ENCODE measurements at regions not wholly inside any gene's neighbourhood (a gene's known extent, or its start where the extent isn't known, plus 50 kb on each side); places are given as distances from the start of the nearest gene placed in this dataset.

DNA sequence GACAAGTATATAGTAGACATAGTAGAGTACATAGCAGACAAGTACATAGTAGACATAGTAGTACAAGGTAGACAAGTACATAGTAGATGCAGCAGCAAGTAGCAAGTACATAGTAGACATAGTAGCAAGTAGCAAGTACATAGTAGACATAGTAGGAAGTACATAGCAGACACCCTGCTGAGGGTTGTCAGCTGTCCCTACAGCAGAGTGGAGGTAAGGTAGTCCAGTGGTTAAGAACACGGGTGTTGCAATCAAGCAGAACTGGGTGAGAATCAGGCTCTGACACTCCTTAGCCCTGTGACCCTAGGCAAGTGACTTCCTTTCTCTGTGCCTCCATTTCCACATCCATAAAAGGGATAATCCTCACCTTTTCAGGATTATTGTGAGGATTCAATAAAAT lies 94.7 kb downstream of the NOG start:
- ATAC-seq: no peak
- TF ChIP-seq, protein P1, sequence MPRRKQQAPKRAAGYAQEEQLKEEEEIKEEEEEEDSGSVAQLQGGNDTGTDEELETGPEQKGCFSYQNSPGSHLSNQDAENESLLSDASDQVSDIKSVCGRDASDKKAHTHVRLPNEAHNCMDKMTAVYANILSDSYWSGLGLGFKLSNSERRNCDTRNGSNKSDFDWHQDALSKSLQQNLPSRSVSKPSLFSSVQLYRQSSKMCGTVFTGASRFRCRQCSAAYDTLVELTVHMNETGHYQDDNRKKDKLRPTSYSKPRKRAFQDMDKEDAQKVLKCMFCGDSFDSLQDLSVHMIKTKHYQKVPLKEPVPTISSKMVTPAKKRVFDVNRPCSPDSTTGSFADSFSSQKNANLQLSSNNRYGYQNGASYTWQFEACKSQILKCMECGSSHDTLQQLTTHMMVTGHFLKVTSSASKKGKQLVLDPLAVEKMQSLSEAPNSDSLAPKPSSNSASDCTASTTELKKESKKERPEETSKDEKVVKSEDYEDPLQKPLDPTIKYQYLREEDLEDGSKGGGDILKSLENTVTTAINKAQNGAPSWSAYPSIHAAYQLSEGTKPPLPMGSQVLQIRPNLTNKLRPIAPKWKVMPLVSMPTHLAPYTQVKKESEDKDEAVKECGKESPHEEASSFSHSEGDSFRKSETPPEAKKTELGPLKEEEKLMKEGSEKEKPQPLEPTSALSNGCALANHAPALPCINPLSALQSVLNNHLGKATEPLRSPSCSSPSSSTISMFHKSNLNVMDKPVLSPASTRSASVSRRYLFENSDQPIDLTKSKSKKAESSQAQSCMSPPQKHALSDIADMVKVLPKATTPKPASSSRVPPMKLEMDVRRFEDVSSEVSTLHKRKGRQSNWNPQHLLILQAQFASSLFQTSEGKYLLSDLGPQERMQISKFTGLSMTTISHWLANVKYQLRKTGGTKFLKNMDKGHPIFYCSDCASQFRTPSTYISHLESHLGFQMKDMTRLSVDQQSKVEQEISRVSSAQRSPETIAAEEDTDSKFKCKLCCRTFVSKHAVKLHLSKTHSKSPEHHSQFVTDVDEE (CRISPR knock-in tag; IDR thresholded peaks at IDR 0.05): no peak
- TF ChIP-seq, protein P2, sequence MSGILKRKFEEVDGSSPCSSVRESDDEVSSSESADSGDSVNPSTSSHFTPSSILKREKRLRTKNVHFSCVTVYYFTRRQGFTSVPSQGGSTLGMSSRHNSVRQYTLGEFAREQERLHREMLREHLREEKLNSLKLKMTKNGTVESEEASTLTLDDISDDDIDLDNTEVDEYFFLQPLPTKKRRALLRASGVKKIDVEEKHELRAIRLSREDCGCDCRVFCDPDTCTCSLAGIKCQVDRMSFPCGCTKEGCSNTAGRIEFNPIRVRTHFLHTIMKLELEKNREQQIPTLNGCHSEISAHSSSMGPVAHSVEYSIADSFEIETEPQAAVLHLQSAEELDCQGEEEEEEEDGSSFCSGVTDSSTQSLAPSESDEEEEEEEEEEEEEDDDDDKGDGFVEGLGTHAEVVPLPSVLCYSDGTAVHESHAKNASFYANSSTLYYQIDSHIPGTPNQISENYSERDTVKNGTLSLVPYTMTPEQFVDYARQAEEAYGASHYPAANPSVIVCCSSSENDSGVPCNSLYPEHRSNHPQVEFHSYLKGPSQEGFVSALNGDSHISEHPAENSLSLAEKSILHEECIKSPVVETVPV (CRISPR knock-in tag; IDR thresholded peaks at IDR 0.05): no peak
- TF ChIP-seq, protein P3, sequence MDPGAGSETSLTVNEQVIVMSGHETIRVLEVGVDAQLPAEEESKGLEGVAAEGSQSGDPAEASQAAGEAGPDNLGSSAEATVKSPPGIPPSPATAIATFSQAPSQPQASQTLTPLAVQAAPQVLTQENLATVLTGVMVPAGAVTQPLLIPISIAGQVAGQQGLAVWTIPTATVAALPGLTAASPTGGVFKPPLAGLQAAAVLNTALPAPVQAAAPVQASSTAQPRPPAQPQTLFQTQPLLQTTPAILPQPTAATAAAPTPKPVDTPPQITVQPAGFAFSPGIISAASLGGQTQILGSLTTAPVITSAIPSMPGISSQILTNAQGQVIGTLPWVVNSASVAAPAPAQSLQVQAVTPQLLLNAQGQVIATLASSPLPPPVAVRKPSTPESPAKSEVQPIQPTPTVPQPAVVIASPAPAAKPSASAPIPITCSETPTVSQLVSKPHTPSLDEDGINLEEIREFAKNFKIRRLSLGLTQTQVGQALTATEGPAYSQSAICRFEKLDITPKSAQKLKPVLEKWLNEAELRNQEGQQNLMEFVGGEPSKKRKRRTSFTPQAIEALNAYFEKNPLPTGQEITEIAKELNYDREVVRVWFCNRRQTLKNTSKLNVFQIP (CRISPR knock-in tag; IDR thresholded peaks at IDR 0.05; ENCODE audit: borderline replicate concordance, low read depth): no peak
- TF ChIP-seq ZNF565 (CRISPR knock-in tag; conservative IDR thresholded peaks at IDR 0.05; ENCODE audit: low read depth): no peak
- TF ChIP-seq PPARA (CRISPR knock-in tag; IDR thresholded peaks at IDR 0.05; ENCODE audit: borderline replicate concordance): no peak
- TF ChIP-seq ARNTL (CRISPR knock-in tag; IDR thresholded peaks at IDR 0.05; ENCODE audit: borderline replicate concordance, low read depth): no peak
- no peak for TF ChIP-seq ISL1 (CRISPR knock-in tag; IDR thresholded peaks at IDR 0.05)
- TF ChIP-seq RARB (CRISPR knock-in tag; IDR thresholded peaks at IDR 0.05): no peak
- TF ChIP-seq ZNF70 (CRISPR knock-in tag; IDR thresholded peaks at IDR 0.05): no peak
- no peak for TF ChIP-seq ESRRG (CRISPR knock-in tag; IDR thresholded peaks at IDR 0.05)
- TF ChIP-seq ZFP30 (CRISPR knock-in tag; IDR thresholded peaks at IDR 0.05): no peak
- no peak for TF ChIP-seq BACH2 (CRISPR knock-in tag; IDR thresholded peaks at IDR 0.05; ENCODE audit: borderline replicate concordance)
- no peak for TF ChIP-seq OSR1 (CRISPR knock-in tag; IDR thresholded peaks at IDR 0.05)
- TF ChIP-seq SNAI2 (CRISPR knock-in tag; IDR thresholded peaks at IDR 0.05): no peak
- TF ChIP-seq ZC3H10 (CRISPR knock-in tag; IDR thresholded peaks at IDR 0.05): no peak
- TF ChIP-seq, protein P4, sequence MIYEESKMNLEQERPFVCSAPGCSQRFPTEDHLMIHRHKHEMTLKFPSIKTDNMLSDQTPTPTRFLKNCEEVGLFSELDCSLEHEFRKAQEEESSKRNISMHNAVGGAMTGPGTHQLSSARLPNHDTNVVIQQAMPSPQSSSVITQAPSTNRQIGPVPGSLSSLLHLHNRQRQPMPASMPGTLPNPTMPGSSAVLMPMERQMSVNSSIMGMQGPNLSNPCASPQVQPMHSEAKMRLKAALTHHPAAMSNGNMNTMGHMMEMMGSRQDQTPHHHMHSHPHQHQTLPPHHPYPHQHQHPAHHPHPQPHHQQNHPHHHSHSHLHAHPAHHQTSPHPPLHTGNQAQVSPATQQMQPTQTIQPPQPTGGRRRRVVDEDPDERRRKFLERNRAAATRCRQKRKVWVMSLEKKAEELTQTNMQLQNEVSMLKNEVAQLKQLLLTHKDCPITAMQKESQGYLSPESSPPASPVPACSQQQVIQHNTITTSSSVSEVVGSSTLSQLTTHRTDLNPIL (CRISPR knock-in tag; IDR thresholded peaks at IDR 0.05; ENCODE audit: low read depth): no peak
- no peak for TF ChIP-seq ZNF8 (CRISPR knock-in tag; IDR thresholded peaks at IDR 0.05)
- no peak for TF ChIP-seq GLIS3 (CRISPR knock-in tag; IDR thresholded peaks at IDR 0.05)
- TF ChIP-seq TOX (CRISPR knock-in tag; IDR thresholded peaks at IDR 0.05; ENCODE audit: borderline replicate concordance): no peak

DNA sequence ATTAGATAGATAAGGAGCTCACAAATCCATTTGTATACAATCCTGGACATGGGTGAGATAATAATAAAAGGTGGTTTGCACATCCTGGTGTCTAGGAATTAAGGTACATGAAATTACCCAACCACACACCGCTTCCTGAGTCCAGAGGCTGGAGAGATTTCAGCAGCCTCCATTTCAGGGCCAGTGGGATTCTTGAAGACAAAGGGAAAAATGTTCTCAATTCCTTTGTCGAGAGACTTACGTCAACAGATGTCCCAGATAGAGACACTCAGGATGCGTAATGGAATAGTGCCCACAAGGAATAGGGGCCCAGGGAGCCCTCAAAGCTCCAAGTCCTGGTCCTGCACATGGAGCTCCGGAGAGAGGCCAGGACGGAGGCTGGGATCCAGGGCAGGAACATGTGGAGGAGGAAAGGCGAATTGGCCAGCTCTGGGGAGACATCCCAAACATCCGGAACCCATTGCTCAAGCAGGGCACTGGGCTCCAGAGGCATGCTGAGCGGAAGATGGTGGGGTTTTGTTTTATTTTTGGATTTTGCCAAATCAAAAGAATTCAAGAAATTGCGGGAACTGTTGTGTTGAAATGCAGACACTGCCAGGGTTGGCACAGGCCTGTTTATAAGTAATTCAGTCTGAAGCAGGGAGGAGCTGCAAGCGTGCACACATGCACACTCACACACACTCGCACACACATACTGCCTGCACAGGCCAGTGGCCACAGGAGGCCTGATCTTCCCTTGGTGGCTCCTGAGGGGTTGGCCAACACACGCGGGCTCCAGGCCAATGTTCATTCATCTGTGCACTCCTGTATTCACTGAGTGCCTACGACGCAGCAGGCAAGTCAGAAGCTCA lies 97.2 kb downstream of the NOG start:
- TF ChIP-seq ZNF70 (CRISPR knock-in tag; IDR thresholded peaks at IDR 0.05) (no peak), OSR1 (CRISPR knock-in tag; IDR thresholded peaks at IDR 0.05) (no peak), BACH2 (CRISPR knock-in tag; IDR thresholded peaks at IDR 0.05; ENCODE audit: borderline replicate concordance) (no peak), ZC3H10 (CRISPR knock-in tag; IDR thresholded peaks at IDR 0.05) (no peak)
- ATAC-seq: no peak

DNA sequence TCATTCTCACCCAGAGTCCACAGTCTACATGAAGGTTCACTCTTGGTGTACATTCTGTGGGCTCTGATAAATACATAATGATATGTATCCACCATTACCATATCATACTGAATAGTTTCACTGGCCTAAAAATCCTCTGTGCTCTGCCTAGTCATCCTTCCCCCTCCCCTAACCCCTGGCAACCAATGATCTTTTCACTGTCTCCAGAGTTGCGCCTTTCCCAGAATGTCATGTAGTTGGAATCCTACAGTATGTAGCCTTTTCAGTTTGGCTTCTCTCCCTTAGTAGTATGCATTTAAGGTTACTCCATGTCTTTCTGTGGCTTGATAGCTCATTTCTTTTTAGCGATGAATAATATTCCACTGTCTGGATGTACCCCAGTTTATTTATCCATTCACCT lies 101.3 kb downstream of the NOG start:
- TF ChIP-seq TOX (CRISPR knock-in tag; IDR thresholded peaks at IDR 0.05; ENCODE audit: borderline replicate concordance): no peak
- TF ChIP-seq SNAI2 (CRISPR knock-in tag; IDR thresholded peaks at IDR 0.05): no peak
- TF ChIP-seq ZFP30 (CRISPR knock-in tag; IDR thresholded peaks at IDR 0.05): no peak
- TF ChIP-seq GLIS3 (CRISPR knock-in tag; IDR thresholded peaks at IDR 0.05): no peak
- TF ChIP-seq ZNF565 (CRISPR knock-in tag; conservative IDR thresholded peaks at IDR 0.05; ENCODE audit: low read depth): no peak
- TF ChIP-seq OSR1 (CRISPR knock-in tag; IDR thresholded peaks at IDR 0.05): no peak
- TF ChIP-seq, protein P2 (CRISPR knock-in tag; IDR thresholded peaks at IDR 0.05): no peak
- TF ChIP-seq ZFP3 (CRISPR knock-in tag; IDR thresholded peaks at IDR 0.05): no peak
- TF ChIP-seq ESRRG (CRISPR knock-in tag; IDR thresholded peaks at IDR 0.05): no peak
- no peak for TF ChIP-seq RARB (CRISPR knock-in tag; IDR thresholded peaks at IDR 0.05)
- TF ChIP-seq, protein P4 (CRISPR knock-in tag; IDR thresholded peaks at IDR 0.05; ENCODE audit: low read depth): no peak
- no peak for TF ChIP-seq ARNTL (CRISPR knock-in tag; IDR thresholded peaks at IDR 0.05; ENCODE audit: borderline replicate concordance, low read depth)
- TF ChIP-seq, protein P3 (CRISPR knock-in tag; IDR thresholded peaks at IDR 0.05; ENCODE audit: borderline replicate concordance, low read depth): no peak
- no peak for TF ChIP-seq ZNF70 (CRISPR knock-in tag; IDR thresholded peaks at IDR 0.05)
- TF ChIP-seq TCF4 (CRISPR knock-in tag; IDR thresholded peaks at IDR 0.05; ENCODE audit: borderline replicate concordance): no peak
- no peak for TF ChIP-seq ZNF8 (CRISPR knock-in tag; IDR thresholded peaks at IDR 0.05)
- no peak for TF ChIP-seq ZC3H10 (CRISPR knock-in tag; IDR thresholded peaks at IDR 0.05)
- TF ChIP-seq ISL1 (CRISPR knock-in tag; IDR thresholded peaks at IDR 0.05): no peak
- ATAC-seq: peak; percentile 5; the same call in 2 of the 3 replicates
